Neuronal stem cell (in vitro differentiated cells): ENCODE measurements at regions not wholly inside any gene's neighbourhood (a gene's known extent, or its start where the extent isn't known, plus 50 kb on each side); places are given as distances from the start of the nearest gene placed in this dataset.
"Not testable (repeated sequence)": the region's sequence is repeated elsewhere in the genome, so short reads cannot be mapped to it uniquely, and the experiment has no call there.

ENCODE experiments used
- DNase-seq: peaks from one replicate; pipeline ENCODE4 v3.0.0-alpha.2; 2013; ENCODE audit warnings: low spot score
- H2AFZ ChIP-seq: one replicate; pipeline ENCODE4 v1.6.1; 2013; ENCODE audit warnings: mild to moderate bottlenecking, low read length, inconsistent platforms
- H2AK5ac ChIP-seq: 2 replicates; pipeline ENCODE4 v1.6.1; 2013; ENCODE audit warnings: low read depth, mild to moderate bottlenecking, inconsistent platforms, low read length, moderate library complexity, mixed read lengths
- H2BK120ac ChIP-seq: 2 replicates; pipeline ENCODE4 v1.6.1; 2013; ENCODE audit warnings: low read depth, mild to moderate bottlenecking, inconsistent platforms, low read length, moderate library complexity, mixed read lengths
- H2BK12ac ChIP-seq: one replicate; pipeline ENCODE4 v1.6.1; 2013; ENCODE audit warnings: low read length, inconsistent platforms
- H2BK15ac ChIP-seq: 2 replicates; pipeline ENCODE4 v1.6.1; 2013; ENCODE audit warnings: mild to moderate bottlenecking, low read length, inconsistent platforms, mixed read lengths
- H2BK5ac ChIP-seq: one replicate; pipeline ENCODE4 v1.6.1; 2013; ENCODE audit warnings: inconsistent platforms, mild to moderate bottlenecking, low read length, moderate library complexity
- H3K14ac ChIP-seq: one replicate; pipeline ENCODE4 v1.6.1; 2013; ENCODE audit warnings: low read length, inconsistent platforms
- H3K18ac ChIP-seq: 2 replicates; pipeline ENCODE4 v1.6.1; 2013; ENCODE audit warnings: low read length, inconsistent platforms
- H3K23ac ChIP-seq: 2 replicates; pipeline ENCODE4 v1.6.1; 2013; ENCODE audit warnings: low read depth, mild to moderate bottlenecking, mixed read lengths, low read length, inconsistent platforms; ENCODE audit not compliant: poor library complexity
- H3K27ac ChIP-seq: replicated peaks from 3 replicates; pipeline ENCODE4 v1.5.1; 2013; ENCODE audit warnings: low read length, inconsistent platforms
- H3K27me3 ChIP-seq, 3 experiments: 2 replicates each; pipeline ENCODE4 v1.6.1; 2013; ENCODE audit warnings: low read length in 3 of 3, mild to moderate bottlenecking in 2 of 3, inconsistent platforms in 1 of 3, low read depth in 1 of 3, mixed read lengths in 1 of 3, moderate library complexity in 1 of 3; ENCODE audit not compliant: control insufficient read depth in 3 of 3, insufficient read depth in 3 of 3
- H3K36me3 ChIP-seq, 2 donors: replicated peaks in 1 of 2; 2 replicates each; pipeline ENCODE4 v1.6.1; 2013; ENCODE audit warnings: low read length in 2 of 2; ENCODE audit not compliant: control insufficient read depth in 2 of 2, insufficient read depth in 2 of 2
- H3K4ac ChIP-seq: 2 replicates; pipeline ENCODE4 v1.6.1; 2013; ENCODE audit warnings: inconsistent platforms, mild to moderate bottlenecking, low read length, moderate library complexity
- H3K4me1 ChIP-seq, 2 donors: 1 replicate in 1 of 2; 2 replicates in 1 of 2; pipeline ENCODE4 v1.6.1; 2013; ENCODE audit warnings: low read length in 2 of 2, low read depth in 1 of 2; ENCODE audit not compliant: control insufficient read depth in 2 of 2, insufficient read depth in 1 of 2
- H3K4me2 ChIP-seq: one replicate; pipeline ENCODE4 v1.6.1; 2013; ENCODE audit warnings: mild to moderate bottlenecking, low read length, inconsistent platforms; ENCODE audit not compliant: insufficient read depth, poor library complexity, severe bottlenecking
- H3K4me3 ChIP-seq, 2 donors: 2 replicates each; pipeline ENCODE4 v1.5.1; 2013; ENCODE audit warnings: low read length in 2 of 2, mild to moderate bottlenecking in 2 of 2, inconsistent platforms in 1 of 2, moderate library complexity in 1 of 2
- H3K79me1 ChIP-seq: one replicate; pipeline ENCODE4 v1.6.1; 2013; ENCODE audit warnings: low read depth, mild to moderate bottlenecking, inconsistent platforms, low read length, moderate library complexity
- H3K9ac ChIP-seq: one replicate; pipeline ENCODE4 v1.6.1; 2013; ENCODE audit warnings: mild to moderate bottlenecking, low read depth, low read length, inconsistent platforms; ENCODE audit not compliant: poor library complexity
- H3K9me3 ChIP-seq, 2 donors: replicated peaks in 1 of 2; 2 replicates each; pipeline versions ENCODE3 to v1.6.1; 2013; ENCODE audit warnings: low read length in 2 of 2, mild to moderate bottlenecking in 2 of 2, inconsistent platforms in 1 of 2, low read depth in 1 of 2, mixed read lengths in 1 of 2, moderate library complexity in 1 of 2; ENCODE audit not compliant: control insufficient read depth in 2 of 2, insufficient read depth in 1 of 2
- H4K8ac ChIP-seq: one replicate; pipeline ENCODE4 v1.6.1; 2013; ENCODE audit warnings: low read depth, mild to moderate bottlenecking, inconsistent platforms, low read length, moderate library complexity
- H4K91ac ChIP-seq: one replicate; pipeline ENCODE4 v1.6.1; 2013; ENCODE audit warnings: low read length, low read depth, mild to moderate bottlenecking, inconsistent platforms; ENCODE audit not compliant: poor library complexity
- WGBS, 2 donors: extraction: QIAGEN DNeasy Blood & Tissue Kit; methylation state at CpG; one replicate each; pipeline ENCODE4 v1.1.7; 2013; ENCODE audit warnings: missing lambda C conversion rate in 2 of 2, mixed read lengths in 1 of 2; ENCODE audit not compliant: insufficient read length in 2 of 2, insufficient replicate concordance in 1 of 2; ENCODE audit errors: extremely low coverage in 2 of 2; 5-methylcytosine and 5-hydroxymethylcytosine counted together

DNA sequence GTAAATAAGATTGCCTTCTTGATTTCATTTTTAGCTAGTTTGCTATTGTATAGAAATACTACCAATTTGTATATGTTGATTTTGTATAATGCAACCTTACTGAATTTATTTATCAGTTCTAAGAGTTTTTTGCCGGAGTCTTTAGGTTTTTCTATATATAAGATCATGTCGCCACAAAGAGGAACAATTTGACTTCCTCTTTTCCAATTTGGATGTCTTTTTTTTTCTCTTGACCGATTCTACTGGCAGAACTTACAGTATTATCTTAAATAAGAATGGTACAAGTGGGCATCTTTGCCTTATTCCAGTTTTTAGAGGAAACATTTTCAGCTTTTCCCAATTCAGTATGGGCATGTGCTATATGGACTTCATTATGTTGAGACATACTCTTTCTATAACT lies 624.7 kb upstream of the ACO1 start:
- DNase-seq, result no peak
- Histone ChIP-seq H3K27me3 (no peaks in the 10 kb centered on the region), H2BK15ac (no peak overlapping the region), H3K9ac (no peak overlapping the region), H3K4ac (no peak overlapping the region), H3K79me1 (no peaks in the 10 kb centered on the region), H2AFZ (no peak overlapping the region), H3K4me3 (no peak overlapping the region), H4K8ac (no peak overlapping the region), H3K4me2 (no peak overlapping the region), H3K27ac (no peak overlapping the region), H2AK5ac (no peak overlapping the region), H2BK120ac (no peak overlapping the region), H3K9me3 (no peaks in the 10 kb centered on the region), H2BK5ac (no peak overlapping the region), H3K14ac (no peak overlapping the region), H2BK12ac (no peak overlapping the region), H3K36me3 (no peaks in the 10 kb centered on the region), H3K4me1 (no peaks in the 10 kb centered on the region), H3K23ac (no peak overlapping the region), H3K18ac (no peak overlapping the region), H4K91ac (no peak overlapping the region)
- WGBS, 2 donors, result no CpG with 5 or more reads among the region's 3 CpGs

DNA sequence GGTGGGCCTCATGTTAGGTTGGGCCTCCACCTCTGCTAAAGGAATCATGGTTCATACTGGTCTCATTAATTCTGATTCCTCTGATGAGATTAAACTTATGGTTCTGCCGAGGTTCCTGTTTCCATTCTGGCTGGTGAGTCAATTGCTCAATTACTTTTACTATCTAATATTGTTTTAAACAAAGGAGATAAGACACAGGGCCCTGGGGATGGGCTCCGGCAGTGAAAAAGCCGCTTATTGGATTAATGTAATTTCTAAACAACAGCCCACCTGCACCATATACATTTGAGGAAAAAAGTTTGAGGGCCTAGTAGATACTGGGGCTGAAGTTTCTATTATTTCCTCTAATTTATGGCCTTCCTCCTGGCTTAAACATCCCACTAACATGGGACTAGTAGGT lies 610.4 kb upstream of the ACO1 start:
- not testable (repeated sequence) for H3K14ac ChIP-seq, H3K18ac ChIP-seq, H2AK5ac ChIP-seq, H2BK120ac ChIP-seq, H4K91ac ChIP-seq, H3K36me3 ChIP-seq, H2BK5ac ChIP-seq, H3K9me3 ChIP-seq, H3K27ac ChIP-seq, H3K4me2 ChIP-seq, H2BK12ac ChIP-seq, H3K23ac ChIP-seq, H3K27me3 ChIP-seq, DNase-seq, H3K4me3 ChIP-seq, H2AFZ ChIP-seq, H3K4me1 ChIP-seq, H4K8ac ChIP-seq, H3K4ac ChIP-seq, H3K9ac ChIP-seq, H2BK15ac ChIP-seq, H3K79me1 ChIP-seq
- no CpG with 5 or more reads among the region's 3 CpGs for WGBS, 2 donors

GRCh38 chr9:31774571-31774970 lies 609.9 kb upstream of the ACO1 start:
- no peaks in the 10 kb centered on the region for H3K36me3 ChIP-seq
- no peaks in the 10 kb centered on the region for H3K4me1 ChIP-seq
- H2BK12ac ChIP-seq, result no peak overlapping the region
- H3K79me1 ChIP-seq, result no peaks in the 10 kb centered on the region
- H3K27me3 ChIP-seq, result no peaks in the 10 kb centered on the region
- H4K8ac ChIP-seq, result no peak overlapping the region
- H2BK15ac ChIP-seq, result no peak overlapping the region
- no peak overlapping the region for H3K4me2 ChIP-seq
- H3K27ac ChIP-seq, result no peak overlapping the region
- no peak overlapping the region for H3K14ac ChIP-seq
- no peak overlapping the region for H4K91ac ChIP-seq
- no peak for DNase-seq
- no peaks in the 10 kb centered on the region for H3K9me3 ChIP-seq
- no peak overlapping the region for H2BK120ac ChIP-seq
- WGBS, 2 donors, result no CpG with 5 or more reads among the region's 2 CpGs
- H3K4ac ChIP-seq, result no peak overlapping the region
- no peak overlapping the region for H2AK5ac ChIP-seq
- no peak overlapping the region for H2AFZ ChIP-seq
- no peak overlapping the region for H2BK5ac ChIP-seq
- no peak overlapping the region for H3K9ac ChIP-seq
- H3K4me3 ChIP-seq, result no peak overlapping the region
- no peak overlapping the region for H3K18ac ChIP-seq
- no peak overlapping the region for H3K23ac ChIP-seq

DNA sequence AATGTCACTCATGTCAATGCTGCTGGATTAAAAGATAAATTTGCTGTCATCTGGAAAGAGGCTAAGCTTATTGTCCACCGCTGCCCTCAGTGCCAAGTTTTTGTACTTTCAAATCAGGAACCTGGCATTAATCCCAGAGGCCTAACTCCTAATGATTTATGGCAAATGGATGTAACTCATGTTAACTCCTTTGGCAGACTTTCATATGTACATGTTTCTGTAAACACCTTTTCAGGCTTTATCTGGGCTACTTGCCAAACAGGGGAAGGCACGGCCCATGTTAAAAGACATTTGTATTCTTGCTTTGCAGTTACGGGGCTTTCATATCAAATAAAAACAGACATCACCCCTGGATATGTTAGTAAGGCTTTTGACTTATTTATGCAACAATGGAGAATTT lies 608.0 kb upstream of the ACO1 start:
- H3K4me2 ChIP-seq, result no peak overlapping the region
- no peak overlapping the region for H3K4me3 ChIP-seq
- H3K23ac ChIP-seq, result no peak overlapping the region
- H2BK12ac ChIP-seq, result no peak overlapping the region
- no peak overlapping the region for H2AK5ac ChIP-seq
- no peaks in the 10 kb centered on the region for H3K27me3 ChIP-seq
- H3K4ac ChIP-seq, result no peak overlapping the region
- peaks cover 0 to 2% of the 10 kb centered on the region in 2 donors for H3K9me3 ChIP-seq
- no peak overlapping the region for H4K8ac ChIP-seq
- H3K79me1 ChIP-seq, result no peaks in the 10 kb centered on the region
- no CpG with 5 or more reads among the region's 3 CpGs for WGBS, 2 donors
- no peak overlapping the region for H3K14ac ChIP-seq
- H2BK120ac ChIP-seq, result no peak overlapping the region
- no peak overlapping the region for H4K91ac ChIP-seq
- no peak overlapping the region for H3K9ac ChIP-seq
- DNase-seq, result no peak
- no peak overlapping the region for H3K18ac ChIP-seq
- H3K36me3 ChIP-seq, result no peaks in the 10 kb centered on the region
- no peaks in the 10 kb centered on the region for H3K4me1 ChIP-seq
- no peak overlapping the region for H2AFZ ChIP-seq
- H3K27ac ChIP-seq, result no peak overlapping the region
- H2BK5ac ChIP-seq, result no peak overlapping the region
- no peak overlapping the region for H2BK15ac ChIP-seq
